Thoracic aorta (tissue), 2 donors: ENCODE measurements at regions not wholly inside any gene's neighbourhood (a gene's known extent, or its start where the extent isn't known, plus 50 kb on each side); places are given as distances from the start of the nearest gene placed in this dataset.

Experiments
- ATAC-seq: fragments of 150-250 bp; one replicate; pipeline ENCODE4 v1.8.0; 2017; ENCODE audit warnings: low read depth; ENCODE audit not compliant: insufficient number of reproducible peaks, low FRiP score
- DNase-seq: peaks from one replicate; pipeline ENCODE4 v3.0.0-alpha.2; 2020; ENCODE audit warnings: low spot score
- H3K27ac ChIP-seq, 2 donors: fragments of 200-600 bp; sonication (generic); 1 replicate in 1 of 2; 2 replicates in 1 of 2; pipeline ENCODE4 v1.5.1; 2016; ENCODE audit warnings: mild to moderate bottlenecking in 2 of 2, moderate library complexity in 2 of 2
- H3K27me3 ChIP-seq: fragments of 200-600 bp; sonication (generic); replicated peaks from 2 replicates; pipeline ENCODE4 v1.6.0; 2016; ENCODE audit warnings: mild to moderate bottlenecking; ENCODE audit not compliant: insufficient read depth
- H3K36me3 ChIP-seq: fragments of 200-600 bp; sonication (generic); one replicate; pipeline ENCODE4 v1.5.1; 2016
- H3K4me1 ChIP-seq, 2 donors: fragments of 200-600 bp; sonication (generic); 1 replicate in 1 of 2; 2 replicates in 1 of 2; pipeline versions ENCODE4 v1.5.1 to v1.6.0; 2016; ENCODE audit warnings: low read depth in 2 of 2, mild to moderate bottlenecking in 1 of 2; ENCODE audit not compliant: control insufficient read depth in 1 of 2
- H3K4me3 ChIP-seq: fragments of 200-600 bp; sonication (generic); 2 replicates; pipeline ENCODE4 v1.5.1; 2016; ENCODE audit warnings: mild to moderate bottlenecking
- H3K9me3 ChIP-seq: fragments of 200-600 bp; sonication (generic); 2 replicates; pipeline ENCODE4 v1.5.1; 2016
- TF ChIP-seq, protein P1 (sequence below): fragments of 200-600 bp; sonication (generic); IDR thresholded peaks from one replicate; pipeline ENCODE4 v1.5.1; 2019; ENCODE audit warnings: antibody characterized with exemption

DNA sequence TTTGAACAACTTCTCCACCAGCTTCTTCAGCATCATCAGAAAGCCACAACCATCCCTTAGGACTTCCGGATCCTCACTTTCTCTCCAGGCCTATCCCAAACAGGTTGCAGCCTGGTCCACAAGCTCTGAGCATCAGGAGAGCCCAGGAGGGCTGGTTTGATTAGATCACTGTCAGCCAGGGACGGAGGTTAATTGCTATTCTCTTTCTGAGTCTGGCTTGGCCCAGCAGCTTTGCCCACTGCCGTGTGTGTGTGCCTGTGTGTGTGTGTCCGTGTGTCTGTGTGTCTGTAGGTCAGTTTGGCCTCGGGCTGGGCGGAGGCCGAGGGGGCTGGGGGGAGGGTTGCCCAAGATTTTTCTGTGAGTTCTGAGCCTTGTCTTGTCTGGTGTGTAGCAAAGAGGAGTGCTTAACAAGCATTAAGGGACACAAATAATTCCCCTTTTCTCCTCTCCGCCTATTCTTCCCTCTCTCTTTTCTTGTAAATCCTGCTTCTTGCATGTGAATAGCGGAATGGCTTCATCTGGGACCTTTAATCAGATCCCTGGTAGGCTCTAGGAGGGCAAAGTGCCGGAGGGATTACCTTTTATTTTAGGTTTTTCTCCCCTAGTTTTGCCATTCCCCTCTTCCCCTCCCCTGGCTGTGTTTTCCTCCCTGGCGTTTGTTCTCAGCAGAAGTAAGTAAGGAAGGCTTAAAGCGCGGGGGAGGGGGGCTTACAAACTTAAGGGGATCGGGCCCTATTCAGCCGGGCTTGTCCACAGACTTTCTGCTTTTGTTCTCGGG, 138.2 kb upstream of the LHX5 start:
- TF ChIP-seq, protein P1, sequence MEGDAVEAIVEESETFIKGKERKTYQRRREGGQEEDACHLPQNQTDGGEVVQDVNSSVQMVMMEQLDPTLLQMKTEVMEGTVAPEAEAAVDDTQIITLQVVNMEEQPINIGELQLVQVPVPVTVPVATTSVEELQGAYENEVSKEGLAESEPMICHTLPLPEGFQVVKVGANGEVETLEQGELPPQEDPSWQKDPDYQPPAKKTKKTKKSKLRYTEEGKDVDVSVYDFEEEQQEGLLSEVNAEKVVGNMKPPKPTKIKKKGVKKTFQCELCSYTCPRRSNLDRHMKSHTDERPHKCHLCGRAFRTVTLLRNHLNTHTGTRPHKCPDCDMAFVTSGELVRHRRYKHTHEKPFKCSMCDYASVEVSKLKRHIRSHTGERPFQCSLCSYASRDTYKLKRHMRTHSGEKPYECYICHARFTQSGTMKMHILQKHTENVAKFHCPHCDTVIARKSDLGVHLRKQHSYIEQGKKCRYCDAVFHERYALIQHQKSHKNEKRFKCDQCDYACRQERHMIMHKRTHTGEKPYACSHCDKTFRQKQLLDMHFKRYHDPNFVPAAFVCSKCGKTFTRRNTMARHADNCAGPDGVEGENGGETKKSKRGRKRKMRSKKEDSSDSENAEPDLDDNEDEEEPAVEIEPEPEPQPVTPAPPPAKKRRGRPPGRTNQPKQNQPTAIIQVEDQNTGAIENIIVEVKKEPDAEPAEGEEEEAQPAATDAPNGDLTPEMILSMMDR, result no peak
- no peak for DNase-seq
- Histone ChIP-seq H3K27ac (no peak overlapping the region), H3K36me3 (no peaks in the 10 kb centered on the region), H3K4me1 (no peaks in the 10 kb centered on the region), H3K27me3 (peaks cover 7% of the 10 kb centered on the region), H3K4me3 (no peak overlapping the region), H3K9me3 (no peaks in the 10 kb centered on the region)
- no peak for ATAC-seq

DNA sequence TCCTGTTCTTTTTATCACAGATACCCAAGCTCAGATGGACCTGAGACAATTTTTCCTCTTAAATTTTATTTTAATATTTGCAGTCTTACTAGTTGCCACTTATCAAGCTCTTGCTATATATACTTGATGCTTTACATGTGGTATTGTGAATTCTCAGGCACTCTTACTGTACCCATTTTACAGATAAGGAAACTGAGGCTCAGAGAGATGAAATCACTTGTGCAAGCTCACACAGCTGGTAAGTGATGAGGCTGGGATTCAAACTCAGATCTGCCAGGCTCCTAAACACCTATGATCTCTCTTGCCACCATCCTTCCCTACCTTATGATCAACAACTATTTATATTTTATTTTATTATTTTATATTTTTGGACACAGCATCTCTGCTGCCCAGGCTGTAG, 133.0 kb upstream of the LHX5 start:
- H3K9me3 ChIP-seq, result no peaks in the 10 kb centered on the region
- H3K27me3 ChIP-seq, result no peaks in the 10 kb centered on the region
- no peaks in the 10 kb centered on the region for H3K4me1 ChIP-seq
- no peaks in the 10 kb centered on the region for H3K36me3 ChIP-seq
- DNase-seq, result no peak
- no peak overlapping the region for H3K4me3 ChIP-seq
- ATAC-seq, result no peak
- TF ChIP-seq, protein P1, result no peak
- H3K27ac ChIP-seq, result no peak overlapping the region

GRCh38 chr12:113601656-113602263, 130.1 kb upstream of the LHX5 start:
- H3K36me3 ChIP-seq, result no peaks in the 10 kb centered on the region
- H3K4me1 ChIP-seq, result no peaks in the 10 kb centered on the region
- H3K4me3 ChIP-seq, result no peak overlapping the region
- DNase-seq (no peak), ATAC-seq (no peak)
- no peak overlapping the region for H3K27ac ChIP-seq
- H3K27me3 ChIP-seq, result no peaks in the 10 kb centered on the region
- TF ChIP-seq, protein P1, result no peak
- no peaks in the 10 kb centered on the region for H3K9me3 ChIP-seq

- TF ChIP-seq, protein P1, result no peak
- Histone ChIP-seq H3K27me3 (no peaks in the 10 kb centered on the region), H3K9me3 (no peaks in the 10 kb centered on the region), H3K4me1 (no peaks in the 10 kb centered on the region), H3K36me3 (no peaks in the 10 kb centered on the region), H3K4me3 (no peak overlapping the region), H3K27ac (no peak overlapping the region)
- no peak for DNase-seq
- no peak for ATAC-seq
Observed at GRCh38 chr12:113598815-113599406, 127.2 kb upstream of the LHX5 start.

DNA sequence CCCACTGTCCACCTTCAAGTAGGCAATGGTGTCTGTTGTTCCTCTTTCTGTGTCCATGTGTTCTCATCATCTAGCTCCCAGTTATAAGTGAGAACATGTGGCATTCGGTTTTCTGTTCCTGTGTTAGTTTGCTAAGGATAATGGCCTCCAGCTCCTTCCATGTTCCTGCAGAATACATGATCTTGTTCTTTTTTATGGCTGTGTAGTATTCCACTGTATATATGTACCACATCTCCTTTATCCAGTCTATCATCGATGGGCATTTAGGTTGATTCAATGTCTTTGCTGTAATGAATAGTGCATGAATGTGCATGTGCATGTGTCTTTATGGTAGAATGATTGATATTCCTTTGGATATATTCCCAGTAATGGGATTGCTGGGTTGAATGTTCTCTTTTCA, 123.3 kb upstream of the LHX5 start:
- no peaks in the 10 kb centered on the region for H3K4me1 ChIP-seq
- H3K27me3 ChIP-seq, result no peaks in the 10 kb centered on the region
- no peak for DNase-seq
- no peak overlapping the region for H3K27ac ChIP-seq
- no peaks in the 10 kb centered on the region for H3K9me3 ChIP-seq
- TF ChIP-seq, protein P1, result no peak
- ATAC-seq, result no peak
- no peak overlapping the region for H3K4me3 ChIP-seq
- no peaks in the 10 kb centered on the region for H3K36me3 ChIP-seq
